Superior temporal gyrus (tissue), 1 donor: ENCODE measurements at regions not wholly inside any gene's neighbourhood (a gene's known extent, or its start where the extent isn't known, plus 50 kb on each side); places are given as distances from the start of the nearest gene placed in this dataset.
A peak's percentile ranks its signal among the peaks of the same experiment; 100 is the strongest.

ENCODE experiments used
- DNase-seq: peaks from one replicate; pipeline ENCODE4 v3.0.0-alpha.2; 2016; ENCODE audit errors: extremely low spot score

GRCh38 chr10:89095701-89096391, 105.2 kb downstream of the FAS start:
- no peak for DNase-seq

GRCh38 chr10:89093728-89094127, 103.1 kb downstream of the FAS start:
- DNase-seq = no peak

- DNase-seq = no peak
Measured at GRCh38 chr10:89092981-89093380, 102.4 kb downstream of the FAS start.

GRCh38 chr10:89092439-89092838, 101.8 kb downstream of the FAS start:
- DNase-seq = no peak

- DNase-seq = no peak
Measured at GRCh38 chr10:89091496-89091895, 100.9 kb downstream of the FAS start.

- DNase-seq = no peak
Measured at GRCh38 chr10:89090756-89091445, 100.3 kb downstream of the FAS start.

GRCh38 chr10:89086801-89087521, 96.4 kb downstream of the FAS start:
- peak; percentile 27 for DNase-seq

- DNase-seq = no peak
Measured at GRCh38 chr10:89085153-89085552, 94.6 kb downstream of the FAS start.

GRCh38 chr10:89082086-89082485, 91.5 kb downstream of the FAS start:
- DNase-seq = no peak

GRCh38 chr10:89080660-89081059, 90.1 kb downstream of the FAS start:
- DNase-seq = no peak

- no peak for DNase-seq
Measured at GRCh38 chr10:89079961-89080360, 89.4 kb downstream of the FAS start.

- no peak for DNase-seq
Measured at GRCh38 chr10:89078724-89079672, 88.4 kb downstream of the FAS start.

GRCh38 chr10:89076120-89076519, 85.5 kb downstream of the FAS start:
- no peak for DNase-seq

- DNase-seq = no peak
Measured at GRCh38 chr10:89075631-89076030, 85.0 kb downstream of the FAS start.

GRCh38 chr10:89074120-89074519, 83.5 kb downstream of the FAS start:
- DNase-seq = no peak

- no peak for DNase-seq
Measured at GRCh38 chr10:89073719-89074118, 83.1 kb downstream of the FAS start.

- DNase-seq = no peak
Measured at GRCh38 chr10:89069589-89069988, 79.0 kb downstream of the FAS start.
